Dedifferentiated amniotic fluid mesenchymal stem cell (primary cell): ENCODE measurements at regions not wholly inside any gene's neighbourhood (a gene's known extent, or its start where the extent isn't known, plus 50 kb on each side); places are given as distances from the start of the nearest gene placed in this dataset.

ENCODE experiments used
- DNase-seq: peaks from one replicate; pipeline ENCODE4 v3.0.0-alpha.2; 2016; ENCODE audit errors: extremely low spot score

DNA sequence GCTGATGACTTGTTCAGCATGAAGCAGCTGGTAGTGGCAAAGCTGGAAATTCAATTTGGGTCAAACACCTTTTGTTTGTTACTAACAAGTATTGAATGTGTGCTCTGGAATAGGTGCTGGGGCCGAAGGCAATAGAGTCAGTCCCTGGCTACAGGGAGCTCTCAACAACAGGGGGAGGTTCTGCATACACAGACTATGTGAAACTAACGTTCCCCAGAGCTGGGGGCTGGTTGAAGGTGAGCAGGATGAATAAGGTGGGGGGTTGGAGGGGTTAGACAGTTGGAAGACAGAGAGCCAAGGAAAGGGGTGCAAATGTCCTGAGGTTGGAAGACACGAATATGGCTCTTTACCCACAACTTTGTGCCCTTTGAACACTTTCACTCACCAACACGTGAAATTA lies 84.1 kb upstream of the PLPP4 start:
- DNase-seq = no peak

DNA sequence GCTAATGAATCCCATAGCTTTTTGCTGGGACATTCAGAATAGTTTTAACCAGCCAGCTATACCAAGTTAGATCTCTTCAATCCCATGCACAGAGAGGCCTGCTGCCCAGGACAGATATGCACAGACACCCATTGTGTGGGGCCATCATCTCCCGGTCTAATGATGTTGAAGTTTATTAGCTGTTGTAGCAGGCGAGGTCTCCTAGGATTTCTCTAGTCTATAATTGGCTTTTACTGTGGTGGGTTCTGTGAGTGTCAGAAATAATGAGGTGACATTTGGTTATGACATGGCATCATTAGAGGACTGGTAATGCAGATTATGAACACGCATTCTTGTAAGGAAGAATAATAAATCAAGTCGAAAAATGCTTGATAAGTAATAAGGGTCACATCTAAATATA lies 81.4 kb upstream of the PLPP4 start:
- DNase-seq = no peak

DNA sequence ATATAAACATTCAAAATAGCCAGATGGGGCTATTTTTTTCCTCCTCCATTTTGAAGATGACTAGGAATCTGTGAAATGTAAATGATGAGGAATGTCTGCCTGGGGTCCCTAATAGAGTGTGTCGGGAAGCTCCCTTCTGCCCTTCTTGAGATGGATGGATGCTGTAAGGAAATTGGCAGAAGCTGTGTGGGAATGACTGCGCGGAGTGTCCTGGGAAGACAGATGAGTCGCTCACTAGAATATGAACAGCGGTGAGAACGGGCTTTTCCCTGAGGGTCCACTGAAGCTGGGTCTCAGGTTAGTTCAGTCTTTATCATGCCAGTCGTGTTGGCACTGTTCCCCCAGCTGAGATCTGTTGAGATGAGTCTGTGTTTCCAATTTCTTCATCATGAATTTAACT lies 75.1 kb upstream of the PLPP4 start:
- no peak for DNase-seq

DNA sequence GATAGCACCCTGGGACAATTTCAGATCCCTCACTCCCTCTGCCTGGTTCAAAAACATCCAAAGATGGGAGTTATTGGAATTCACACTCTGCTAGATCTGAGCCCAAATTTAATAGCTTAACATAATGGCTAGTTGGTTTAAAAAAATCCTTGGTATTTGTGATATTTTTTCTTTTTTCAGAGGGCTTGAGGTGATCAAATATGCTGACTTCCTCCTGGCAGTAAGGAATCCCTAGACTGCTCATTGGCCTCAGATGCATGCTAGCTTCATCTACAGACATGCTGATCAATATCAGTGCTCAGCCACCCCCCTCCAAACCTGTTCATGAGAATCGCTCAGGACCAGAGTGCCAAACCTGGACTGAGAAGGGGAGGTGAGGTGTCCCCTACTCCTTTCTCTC lies 74.7 kb upstream of the PLPP4 start:
- no peak for DNase-seq

DNA sequence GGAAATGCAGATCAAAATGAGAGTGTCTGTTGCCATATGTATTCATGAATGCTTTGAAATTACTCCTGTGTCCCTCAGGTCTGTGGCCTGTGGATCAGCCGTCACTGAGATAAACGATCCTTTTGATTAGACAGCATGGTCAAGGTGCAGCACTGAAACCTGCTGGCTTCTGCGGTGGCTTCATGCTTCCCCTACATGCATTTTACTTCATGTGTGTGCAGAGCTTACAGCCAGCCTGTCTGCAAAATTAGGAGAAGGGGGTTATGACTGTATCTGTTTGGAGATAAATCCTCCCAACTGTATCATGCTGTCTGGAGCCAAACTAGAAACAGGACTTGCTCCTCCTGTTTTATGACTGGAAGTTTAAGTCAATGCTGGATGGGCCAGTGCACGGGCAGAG lies 71.0 kb upstream of the PLPP4 start:
- DNase-seq = no peak

DNA sequence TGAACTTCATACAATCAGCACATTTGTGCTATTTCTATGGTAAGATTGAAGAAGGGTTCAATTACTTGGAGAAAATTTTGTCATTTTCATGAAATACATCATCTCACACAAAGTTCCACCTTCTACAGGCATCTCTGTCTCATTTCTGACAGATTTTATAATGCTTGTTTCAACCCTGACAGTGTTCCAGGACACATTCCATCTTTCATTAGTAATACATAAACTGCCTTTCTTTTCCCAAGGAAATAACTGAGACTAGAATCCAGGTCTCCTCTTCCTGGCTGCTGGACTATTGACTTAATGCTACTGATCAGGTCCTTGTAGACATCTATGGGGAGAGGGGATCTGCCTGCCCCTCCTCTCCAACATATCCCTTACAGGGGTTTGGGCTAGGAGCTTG lies 70.1 kb upstream of the PLPP4 start:
- no peak for DNase-seq

DNA sequence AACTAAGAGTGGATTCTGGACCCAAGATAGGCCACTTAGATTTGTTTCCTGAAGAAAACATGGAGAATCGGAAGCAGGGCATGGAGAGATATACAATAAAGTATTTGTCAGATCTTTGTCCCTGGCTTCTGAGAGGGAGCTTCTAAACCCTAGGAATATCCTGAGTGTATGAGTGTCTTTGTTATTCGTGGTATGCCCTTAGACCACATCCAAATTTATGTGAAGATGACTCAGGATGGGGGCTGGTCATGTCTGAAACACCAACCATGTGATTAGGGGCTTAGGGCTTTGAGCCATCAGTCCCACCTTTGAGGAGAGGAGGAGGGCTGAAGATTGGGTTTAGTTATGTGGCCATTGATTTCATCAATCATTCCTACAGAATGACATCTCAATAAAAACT lies 69.7 kb upstream of the PLPP4 start:
- no peak for DNase-seq

DNA sequence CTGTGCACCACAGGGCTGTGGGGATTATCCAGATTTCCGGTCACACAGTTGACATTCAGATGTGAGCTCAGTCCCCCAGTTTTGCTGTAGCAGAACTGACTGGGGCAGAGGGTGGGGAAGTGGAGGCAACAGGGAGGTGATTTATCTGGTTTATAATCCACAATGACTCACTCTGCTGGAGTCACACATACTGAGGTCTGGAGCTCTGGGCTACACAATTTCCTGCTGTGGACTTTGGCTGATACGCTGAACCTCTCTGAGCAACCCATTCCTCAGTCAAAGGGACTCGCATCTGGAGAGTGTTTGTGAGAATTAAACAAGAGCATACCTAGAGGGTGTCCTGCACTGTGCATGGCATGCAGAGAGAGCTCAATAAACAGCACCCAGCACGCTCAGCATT lies 64.8 kb upstream of the PLPP4 start:
- DNase-seq = no peak

DNA sequence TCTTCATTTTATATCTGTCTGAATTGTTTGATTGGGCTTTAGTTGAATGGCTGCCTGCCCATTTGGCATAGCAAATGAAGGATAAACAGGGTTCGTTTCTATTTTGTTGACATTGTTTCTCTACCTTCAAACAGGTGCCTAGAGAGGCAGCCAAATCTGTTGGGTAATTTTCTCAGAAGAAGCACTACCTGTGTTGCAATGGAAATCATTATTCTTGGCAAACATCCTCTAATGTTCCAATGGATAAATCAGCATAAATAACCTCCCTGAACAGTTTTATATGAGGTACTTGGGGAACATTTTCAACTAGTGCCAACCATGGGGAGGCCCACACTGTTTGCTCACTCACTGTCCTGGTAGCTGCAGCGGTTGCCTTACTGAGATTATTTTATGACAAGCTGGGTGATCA lies 64.4 kb upstream of the PLPP4 start:
- no peak for DNase-seq

DNA sequence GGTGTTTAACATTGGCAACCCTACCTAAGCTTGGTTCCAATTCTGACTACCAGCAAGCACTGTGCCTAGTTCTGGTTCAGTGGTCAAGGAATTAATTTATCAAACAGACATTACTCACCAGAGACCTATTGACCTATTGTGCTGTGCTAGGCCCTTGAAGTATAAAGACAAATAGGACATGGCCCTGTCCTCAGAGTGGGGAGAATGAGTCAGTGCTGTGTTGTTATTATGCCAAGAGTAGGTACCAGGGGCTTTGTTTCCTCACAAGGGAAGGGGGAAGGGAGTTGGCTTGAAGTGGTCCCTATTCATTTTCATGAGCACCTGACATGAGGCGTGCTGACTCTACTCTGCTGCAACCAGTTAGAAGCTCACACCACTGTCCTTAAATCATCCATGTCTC lies 62.6 kb upstream of the PLPP4 start:
- no peak for DNase-seq

DNA sequence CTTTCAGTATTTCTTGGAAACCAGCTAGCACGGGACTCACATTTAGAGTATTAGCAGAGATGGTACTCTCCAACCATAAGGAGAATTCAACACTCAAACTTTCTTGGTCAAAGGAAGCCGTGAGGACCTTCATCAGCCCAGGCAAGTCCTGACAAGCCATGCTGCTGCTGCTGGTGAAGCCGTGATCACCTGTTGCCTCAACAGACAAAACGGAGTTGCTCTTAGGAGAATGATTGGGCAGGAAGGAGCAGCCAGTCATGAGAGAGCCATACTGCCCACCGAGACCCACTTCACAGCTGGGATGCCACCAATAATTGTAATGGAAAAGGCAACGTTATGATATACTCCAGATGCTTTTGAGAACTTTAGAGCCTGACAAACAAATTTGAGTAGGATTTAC lies 60.8 kb upstream of the PLPP4 start:
- no peak for DNase-seq

DNA sequence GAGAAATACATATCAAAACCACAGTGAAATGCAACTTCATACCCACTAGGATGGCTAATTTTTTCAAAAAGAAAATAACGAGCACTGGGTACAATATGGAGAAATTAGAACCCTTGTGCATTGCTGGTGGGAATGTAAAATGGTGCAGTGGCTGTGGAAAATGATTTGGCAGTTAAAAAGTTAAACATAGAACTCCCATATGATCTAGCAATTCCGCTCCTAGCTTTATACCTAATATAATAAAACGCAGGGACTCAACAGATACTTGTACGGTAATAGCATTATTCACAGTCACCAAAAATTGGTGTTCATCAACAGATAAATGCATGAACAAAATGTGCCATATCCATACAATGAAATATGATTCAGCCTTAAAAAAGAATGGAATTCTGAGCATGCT lies 58.8 kb upstream of the PLPP4 start:
- DNase-seq = no peak

DNA sequence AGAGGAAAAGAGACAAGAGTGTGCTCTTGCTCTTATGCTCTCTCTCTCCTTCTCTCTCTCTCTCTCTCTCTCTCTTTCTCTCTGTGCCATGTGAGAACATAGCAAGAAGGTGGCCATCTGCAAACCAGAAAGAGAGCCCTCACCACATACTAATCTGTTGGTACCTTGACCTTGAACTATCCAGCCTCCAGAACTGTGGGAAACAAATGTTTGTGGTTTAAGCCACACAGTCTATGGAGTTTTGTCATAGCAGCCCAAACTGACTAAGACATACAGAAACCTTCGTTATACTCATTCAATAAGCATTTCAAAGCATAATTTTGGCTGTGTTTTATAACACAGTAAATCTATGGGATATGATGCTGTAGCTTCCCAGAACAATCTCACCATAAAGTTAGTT lies 56.4 kb upstream of the PLPP4 start:
- DNase-seq = no peak

DNA sequence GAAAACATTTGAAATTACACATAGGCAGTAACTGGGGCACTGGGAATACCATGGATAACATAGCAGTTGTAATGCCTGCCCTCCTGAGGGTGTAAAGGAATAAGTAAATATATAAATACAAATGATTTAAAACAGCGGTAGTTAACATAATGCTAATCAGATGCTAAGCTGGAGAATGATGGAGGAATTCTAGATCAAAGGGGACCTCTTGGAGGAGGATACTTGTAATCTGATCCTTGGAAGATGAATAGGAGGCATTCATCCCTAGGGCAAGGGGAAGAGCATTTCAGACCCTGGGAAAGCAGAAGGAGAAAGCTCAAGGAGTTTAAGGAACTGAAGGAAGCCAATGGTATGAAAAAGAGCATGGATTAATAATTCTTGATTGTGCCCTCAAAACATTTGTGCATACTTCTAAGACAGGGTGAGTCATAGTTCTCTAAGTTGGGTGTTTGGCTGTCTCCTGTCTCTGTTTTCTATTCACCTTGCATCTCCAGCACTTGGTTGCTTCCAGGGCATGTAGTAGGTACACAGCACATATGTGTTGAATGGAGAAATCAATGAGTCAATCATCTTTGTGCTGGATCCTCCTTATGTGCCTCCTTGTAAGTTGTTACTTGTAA lies 54.8 kb upstream of the PLPP4 start:
- DNase-seq = no peak

DNA sequence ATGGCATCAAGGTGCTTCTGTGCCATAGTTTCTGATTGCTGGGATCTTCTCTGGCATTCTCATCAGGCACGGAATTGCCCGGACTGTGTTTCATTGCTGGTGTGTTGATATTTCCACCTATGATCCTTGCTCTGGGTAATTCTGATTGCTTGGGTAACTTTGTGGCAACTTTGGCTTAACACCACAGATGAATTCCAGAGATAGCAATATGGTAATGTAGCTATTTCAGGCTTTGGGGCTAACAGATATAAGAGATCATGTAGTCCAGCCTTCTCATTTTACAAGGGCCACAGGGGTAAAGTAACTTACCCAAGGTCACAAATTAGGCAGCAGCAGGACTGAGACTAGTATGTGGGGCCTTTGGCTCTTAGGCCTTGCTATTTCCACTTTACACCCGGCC lies 53.9 kb upstream of the PLPP4 start:
- no peak for DNase-seq

DNA sequence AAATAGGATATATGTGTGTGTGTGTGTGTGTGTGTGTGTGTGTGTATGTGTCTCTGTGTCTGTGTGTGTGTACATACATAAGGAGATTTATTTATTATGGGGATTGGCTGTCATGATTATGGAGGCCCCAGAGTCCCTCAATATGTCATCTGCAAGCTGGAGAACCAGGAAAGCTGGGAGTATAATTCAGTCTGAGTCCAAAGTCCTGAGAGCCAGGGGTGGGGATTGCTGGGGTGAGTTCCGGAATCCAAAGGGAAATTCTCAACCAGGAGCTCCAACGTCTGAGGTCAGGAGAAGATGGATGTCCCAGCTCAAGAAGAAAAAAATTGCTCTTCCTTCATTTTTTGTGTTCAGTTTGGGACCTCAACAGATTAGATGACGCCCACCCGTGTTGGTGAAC lies 50.7 kb upstream of the PLPP4 start:
- DNase-seq = no peak
